ENCODE measurements at regions not wholly inside any gene's neighbourhood (a gene's known extent, or its start where the extent isn't known, plus 50 kb on each side); places are given as distances from the start of the nearest gene placed in this dataset.

DNA sequence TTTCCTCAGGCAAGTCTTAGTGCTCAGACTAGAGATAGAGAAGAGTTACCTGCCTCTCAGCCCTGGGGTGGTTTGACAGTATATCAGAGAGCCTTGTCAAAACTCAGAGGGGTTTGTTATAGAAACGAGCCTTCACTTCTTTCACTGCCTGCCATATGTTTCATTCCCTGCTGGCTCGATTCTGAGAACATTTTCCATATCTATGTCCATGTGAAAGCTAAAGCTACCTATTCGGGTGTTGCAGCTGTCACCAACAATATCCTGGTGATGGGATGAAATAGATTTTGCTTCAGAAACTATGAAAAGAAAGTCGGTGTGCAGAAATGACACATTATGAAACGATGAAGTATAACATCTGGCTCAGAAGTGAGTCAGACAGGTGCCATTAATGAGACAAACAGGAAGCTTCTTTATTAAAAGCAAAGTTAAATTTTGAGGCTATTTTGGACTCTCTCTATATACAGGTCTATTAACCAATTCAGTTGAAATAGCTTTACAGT, 56.1 kb upstream of the TANK start:
- DNase-seq (ENCODE audit: low read depth in 2 of 2) = no peak

DNA sequence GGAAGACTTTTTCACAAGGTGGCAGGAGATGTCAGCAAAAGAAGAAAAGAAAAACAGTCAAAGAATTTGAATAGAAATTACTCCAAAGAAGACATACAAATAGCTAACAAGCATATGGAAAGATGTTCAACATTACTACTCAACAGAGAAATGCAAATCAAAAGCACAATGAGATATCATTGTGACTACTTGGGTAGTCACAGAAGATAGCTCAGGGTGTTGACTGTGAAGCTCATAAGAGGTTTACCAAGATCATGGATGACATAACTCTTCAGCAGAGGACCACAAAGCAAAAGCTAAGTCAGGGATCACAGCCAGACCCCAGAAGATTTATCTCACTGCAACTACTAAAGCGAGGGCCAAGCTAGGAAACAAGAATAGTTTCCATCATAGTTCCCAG, 53.0 kb upstream of the TANK start:
- DNase-seq (ENCODE audit: low read depth in 2 of 2) = no peak
